Uterus (tissue), 3 donors: ENCODE measurements at regions not wholly inside any gene's neighbourhood (a gene's known extent, or its start where the extent isn't known, plus 50 kb on each side); places are given as distances from the start of the nearest gene placed in this dataset.

Experiments
- DNase-seq, 2 donors: peaks; one replicate each; pipeline ENCODE4 v3.0.0-alpha.2; 2019 to 2020
- H3K27ac ChIP-seq, 2 donors: fragments of 200-600 bp; sonication (generic); 1 replicate in 1 of 2; 2 replicates in 1 of 2; pipeline ENCODE4 v1.5.1; 2016 to 2018
- H3K27me3 ChIP-seq, 2 donors: fragments of 200-600 bp; sonication (generic); one replicate each; pipeline ENCODE4 v1.5.1; 2018 to 2019; ENCODE audit warnings: control low read depth in 1 of 2
- H3K36me3 ChIP-seq, 2 donors: fragments of 200-600 bp; sonication (generic); one replicate each; pipeline ENCODE4 v1.5.1; 2019; ENCODE audit warnings: control low read depth in 1 of 2
- H3K4me1 ChIP-seq, 2 donors: fragments of 200-600 bp; sonication (generic); one replicate each; pipeline ENCODE4 v1.5.1; 2018 to 2019; ENCODE audit warnings: control low read depth in 1 of 2
- H3K4me3 ChIP-seq, 2 donors: fragments of 200-600 bp; sonication (generic); 1 replicate in 1 of 2; 2 replicates in 1 of 2; pipeline ENCODE4 v1.5.1; 2018 to 2019; ENCODE audit warnings: mild to moderate bottlenecking in 1 of 2
- H3K9me3 ChIP-seq, 2 donors: fragments of 200-600 bp; sonication (generic); one replicate each; pipeline ENCODE4 v1.5.1; 2019; ENCODE audit warnings: control low read depth in 1 of 2
- CTCF ChIP-seq, 4 experiments: fragments of 200-600 bp in 2 of 4; fragments of 450-650 bp in 2 of 4; sonication (generic) in 2 of 4; IDR thresholded peaks; one replicate each; pipeline ENCODE4 v1.5.1; 2016 to 2019; ENCODE audit warnings: antibody characterized with exemption in 4 of 4, mild to moderate bottlenecking in 2 of 4, moderate library complexity in 1 of 4
- POLR2A ChIP-seq, 2 donors: fragments of 450-650 bp; IDR thresholded peaks; one replicate each; pipeline ENCODE4 v1.6.1; 2016; ENCODE audit warnings: antibody characterized with exemption in 2 of 2, mild to moderate bottlenecking in 1 of 2, moderate library complexity in 1 of 2
- intact Hi-C: fragments of 100-400 bp; cut with DNase I; formaldehyde crosslinking; loops from one replicate; pipeline ENCODE4 v1.15.1; 2023; ENCODE audit warnings: low total_unique reads
- donor health status: DM: yes; HTN: yes; CAD: no.

DNA sequence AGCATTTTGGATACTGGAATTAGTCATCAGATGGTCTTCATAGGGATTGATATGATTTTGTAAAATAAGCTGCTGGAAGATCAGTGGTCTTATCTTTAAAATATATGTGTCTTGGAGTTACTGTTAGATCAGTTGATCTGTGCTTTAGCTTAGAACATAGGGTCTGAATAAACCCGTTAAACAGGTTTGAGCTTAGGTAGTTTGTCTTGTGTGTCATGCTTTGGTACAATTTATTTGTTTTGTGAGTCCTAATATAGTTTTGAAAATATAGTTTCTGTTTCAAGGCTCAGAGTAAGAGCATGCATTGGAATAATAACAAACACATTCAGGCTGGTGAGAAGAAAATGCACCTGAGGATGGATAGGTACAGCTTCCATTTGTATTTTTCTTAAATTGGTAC is 505.0 kb downstream of the SLC16A7 start:
- H3K27ac ChIP-seq, result no peak overlapping the region
- no peaks in the 10 kb centered on the region for H3K36me3 ChIP-seq
- H3K4me1 ChIP-seq, result no peaks in the 10 kb centered on the region
- intact Hi-C loops, result no loop called here
- H3K4me3 ChIP-seq, result no peak overlapping the region
- no peaks in the 10 kb centered on the region for H3K27me3 ChIP-seq
- DNase-seq, result no peak
- H3K9me3 ChIP-seq, result no peaks in the 10 kb centered on the region
- TF ChIP-seq CTCF (IDR thresholded peaks at IDR 0.05), result no peak
- TF ChIP-seq POLR2A (IDR thresholded peaks at IDR 0.05), result no peak

- no peaks in the 10 kb centered on the region for H3K36me3 ChIP-seq
- no peak overlapping the region for H3K4me3 ChIP-seq
- H3K27me3 ChIP-seq, result no peaks in the 10 kb centered on the region
- H3K9me3 ChIP-seq, result no peaks in the 10 kb centered on the region
- no peaks in the 10 kb centered on the region for H3K4me1 ChIP-seq
- DNase-seq, result no peak
- intact Hi-C loops, result no loop called here
- no peak for TF ChIP-seq POLR2A (IDR thresholded peaks at IDR 0.05)
- no peak for TF ChIP-seq CTCF (IDR thresholded peaks at IDR 0.05)
- H3K27ac ChIP-seq, result no peak overlapping the region
These were observed 505.9 kb downstream of the SLC16A7 start for GRCh38 chr12:60101715-60102114.

GRCh38 chr12:60106214-60106613 is 510.4 kb downstream of the SLC16A7 start:
- Histone ChIP-seq H3K4me1 (no peaks in the 10 kb centered on the region), H3K4me3 (no peak overlapping the region), H3K9me3 (no peaks in the 10 kb centered on the region), H3K27me3 (no peaks in the 10 kb centered on the region), H3K27ac (no peak overlapping the region), H3K36me3 (no peaks in the 10 kb centered on the region)
- intact Hi-C loops, result no loop called here
- no peak for DNase-seq
- TF ChIP-seq CTCF (IDR thresholded peaks at IDR 0.05) (no peak), POLR2A (IDR thresholded peaks at IDR 0.05) (no peak)

DNA sequence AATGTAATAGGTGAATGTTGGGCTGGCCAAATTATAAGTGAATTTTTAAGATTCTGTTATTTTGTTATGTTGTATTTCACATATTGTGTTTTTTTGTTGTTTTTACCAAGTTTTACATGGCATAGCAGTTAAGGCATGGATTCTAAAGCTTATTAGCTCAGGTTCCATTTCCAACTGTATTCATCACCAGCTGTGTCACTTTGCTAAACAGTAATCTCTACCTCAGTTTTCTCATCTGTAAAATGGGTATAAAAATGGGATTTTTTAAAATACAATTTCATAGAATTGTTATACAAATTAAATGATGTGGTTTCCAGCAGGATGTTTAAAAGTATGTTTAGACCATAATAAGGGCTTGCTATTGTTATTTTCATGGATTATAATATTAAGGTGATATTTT is 512.2 kb downstream of the SLC16A7 start:
- intact Hi-C loops, result no loop called here
- no peak overlapping the region for H3K27ac ChIP-seq
- H3K27me3 ChIP-seq, result no peaks in the 10 kb centered on the region
- H3K9me3 ChIP-seq, result no peaks in the 10 kb centered on the region
- H3K4me1 ChIP-seq, result no peaks in the 10 kb centered on the region
- no peak for TF ChIP-seq CTCF (IDR thresholded peaks at IDR 0.05)
- no peak for TF ChIP-seq POLR2A (IDR thresholded peaks at IDR 0.05)
- no peaks in the 10 kb centered on the region for H3K36me3 ChIP-seq
- no peak for DNase-seq
- no peak overlapping the region for H3K4me3 ChIP-seq

DNA sequence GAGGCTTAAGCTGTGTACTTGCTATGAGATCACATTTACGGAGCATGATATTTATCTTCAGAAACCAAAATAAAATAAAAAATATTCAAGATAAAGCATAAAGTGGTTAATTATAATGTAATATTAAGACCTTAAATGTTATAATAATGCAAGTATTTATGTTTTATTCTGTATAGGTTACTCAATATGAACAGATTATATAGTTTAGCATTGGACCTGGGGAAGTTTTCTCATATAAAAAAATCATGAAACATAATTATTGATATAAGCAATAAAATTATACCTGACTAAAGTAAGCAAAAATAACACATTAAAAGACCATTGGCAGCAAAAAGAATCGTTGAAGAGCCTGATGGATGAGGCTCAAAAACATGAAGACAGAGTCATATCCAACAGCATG is 516.2 kb downstream of the SLC16A7 start:
- Histone ChIP-seq H3K27me3 (no peaks in the 10 kb centered on the region), H3K4me3 (no peak overlapping the region), H3K27ac (no peak overlapping the region), H3K36me3 (no peaks in the 10 kb centered on the region), H3K9me3 (no peaks in the 10 kb centered on the region), H3K4me1 (no peaks in the 10 kb centered on the region)
- DNase-seq, result no peak
- intact Hi-C loops, result no loop called here
- TF ChIP-seq POLR2A (IDR thresholded peaks at IDR 0.05) (no peak), CTCF (IDR thresholded peaks at IDR 0.05) (no peak)
